HCT116 (cell line): ENCODE measurements at regions not wholly inside any gene's neighbourhood (a gene's known extent, or its start where the extent isn't known, plus 50 kb on each side); places are given as distances from the start of the nearest gene placed in this dataset.

Source experiments
- ATAC-seq: fragments of 200-7000 bp; cut with Tn5 transposase; 2 replicates; pipeline ENCODE4 v1.9.1; 2020; ENCODE audit warnings: mild to moderate bottlenecking, moderate library complexity
- BruUV-seq: library from RNA; stranded (reverse); fragments of 400-500 nt; replicated peaks from 2 replicates; lab custom pipeline; 2021; lab: Mats Ljungman, UMichigan
- CTCF ChIA-PET: fragments of 300-600 bp; sonication (Branson Sonifier 250); formaldehyde crosslinking; loops from one replicate; lab custom pipeline; 2021; ENCODE audit warnings: antibody characterized with exemption; lab: Charles Lee
- POLR2A ChIA-PET: fragments of 300-600, 350-600 bp; sonication (Branson Sonifier 250); formaldehyde crosslinking; loops from one replicate; lab custom pipeline; 2021; ENCODE audit warnings: antibody characterized with exemption; lab: Charles Lee
- RAD21 ChIA-PET, 2 experiments: fragments of 300-600 bp; sonication (Branson Sonifier 250); formaldehyde crosslinking; loops; one replicate each; lab custom pipeline; 2023; ENCODE audit warnings: low total read pairs in 2 of 2; ENCODE audit not compliant: uncharacterized antibody in 2 of 2, unreplicated experiment in 2 of 2, low non-redundant PET in 1 of 2; lab: Charles Lee
- DNase-seq: peaks from one replicate; pipeline ENCODE4 v3.0.0-alpha.2; 2010; ENCODE audit warnings: low read depth, low spot score
- H2AFZ ChIP-seq: fragments of 200-600 bp; shearing (Covaris generic), sonication (generic); 2 replicates; pipeline ENCODE4 v1.6.1; 2017; ENCODE audit warnings: low read depth, mixed run types, mixed read lengths, antibody characterized with exemption, low read length; ENCODE audit not compliant: poor library complexity, severe bottlenecking
- H3K27ac ChIP-seq: 2 replicates; pipeline ENCODE4 v1.5.1; 2012; ENCODE audit warnings: low read depth, low read length
- H3K27me3 ChIP-seq: fragments of 200-600 bp; sonication (generic); 2 replicates; pipeline ENCODE4 v1.6.1; 2016; ENCODE audit warnings: mixed run types, low read length, mixed read lengths; ENCODE audit not compliant: insufficient read depth
- H3K36me3 ChIP-seq, 2 experiments: fragments of 200-500 bp in 1 of 2; fragments of 200-600 bp in 1 of 2; sonication (Bioruptor generic) in 1 of 2; sonication (generic) in 1 of 2; 2 replicates each; pipeline versions ENCODE4 v1.5.1 to v1.6.1; 2014 to 2016; ENCODE audit warnings: low read length in 2 of 2, inconsistent platforms in 1 of 2, mixed read lengths in 1 of 2, mixed run types in 1 of 2; ENCODE audit not compliant: insufficient read depth in 2 of 2, control insufficient read depth in 1 of 2
- H3K4me1 ChIP-seq, 2 experiments: fragments of 200-600 bp in 1 of 2; sonication (generic) in 1 of 2; 2 replicates each; pipeline versions ENCODE4 v1.5.1 to v1.6.1; 2012 to 2017; ENCODE audit warnings: low read length in 2 of 2, inconsistent platforms in 1 of 2, mild to moderate bottlenecking in 1 of 2, mixed read lengths in 1 of 2, mixed run types in 1 of 2, moderate library complexity in 1 of 2; ENCODE audit not compliant: insufficient read depth in 2 of 2, control insufficient read depth in 1 of 2
- H3K4me2 ChIP-seq: fragments of 200-600 bp; sonication (generic); 2 replicates; pipeline ENCODE4 v1.6.1; 2017; ENCODE audit warnings: mixed run types, low read length, mixed read lengths
- H3K4me3 ChIP-seq, 2 experiments: fragments of 200-600 bp in 1 of 2; sonication (generic) in 1 of 2; replicated peaks in 1 of 2; 2 replicates each; pipeline ENCODE4 v1.5.1; 2011 to 2016; ENCODE audit warnings: low read length in 2 of 2, control low read depth in 1 of 2, low read depth in 1 of 2, mild to moderate bottlenecking in 1 of 2, mixed read lengths in 1 of 2, mixed run types in 1 of 2
- H3K79me2 ChIP-seq: fragments of 200-600 bp; sonication (generic); 2 replicates; pipeline ENCODE4 v1.6.1; 2017; ENCODE audit warnings: mild to moderate bottlenecking, mixed run types, low read length, moderate library complexity, mixed read lengths; ENCODE audit not compliant: insufficient read depth
- H3K9ac ChIP-seq: fragments of 200-600 bp; sonication (generic); 2 replicates; pipeline ENCODE4 v1.6.1; 2016; ENCODE audit warnings: low read length, mixed read lengths
- H3K9me2 ChIP-seq: fragments of 200-600 bp; sonication (generic), shearing (Covaris generic); 2 replicates; pipeline ENCODE4 v1.6.1; 2017; ENCODE audit warnings: mixed run types, mild to moderate bottlenecking, moderate library complexity; ENCODE audit not compliant: insufficient read depth
- H3K9me3 ChIP-seq, 2 experiments: fragments of 200-500 bp in 1 of 2; fragments of 200-600 bp in 1 of 2; sonication (Bioruptor generic) in 1 of 2; sonication (generic) in 1 of 2; 2 replicates each; pipeline ENCODE4 v1.6.1; 2014 to 2017; ENCODE audit warnings: low read length in 2 of 2, mixed read lengths in 2 of 2, inconsistent platforms in 1 of 2, low read depth in 1 of 2, mild to moderate bottlenecking in 1 of 2, mixed run types in 1 of 2, moderate library complexity in 1 of 2; ENCODE audit not compliant: control insufficient read depth in 1 of 2, insufficient read depth in 1 of 2
- H4K20me1 ChIP-seq: fragments of 200-600 bp; sonication (generic), shearing (Covaris generic); 2 replicates; pipeline ENCODE4 v1.6.1; 2017; ENCODE audit warnings: mixed run types, mild to moderate bottlenecking, moderate library complexity; ENCODE audit not compliant: insufficient read depth
- CBX3 ChIP-seq: IDR thresholded peaks from 2 replicates; pipeline ENCODE4 v1.6.1; 2012; ENCODE audit warnings: low read depth
- EGR1 ChIP-seq: IDR thresholded peaks from 2 replicates; pipeline ENCODE4 v1.6.1; 2012; ENCODE audit warnings: low read depth
- ELF1 ChIP-seq: IDR thresholded peaks from 2 replicates; pipeline ENCODE4 v1.6.1; 2012; ENCODE audit warnings: low read depth, borderline replicate concordance
- FOSL1 ChIP-seq: IDR thresholded peaks from 2 replicates; pipeline ENCODE4 v1.6.1; 2012; ENCODE audit warnings: low read depth
- JUND ChIP-seq: IDR thresholded peaks from 2 replicates; pipeline ENCODE4 v1.6.1; 2012
- MAX ChIP-seq: IDR thresholded peaks from 2 replicates; pipeline ENCODE4 v1.6.1; 2012
- REST ChIP-seq: IDR thresholded peaks from 2 replicates; pipeline ENCODE4 v1.6.1; 2012; ENCODE audit warnings: low read depth
- intact Hi-C: fragments of 100-400 bp; cut with micrococcal nuclease; formaldehyde crosslinking; loops from 2 replicates; pipeline ENCODE4 v1.10.0; 2022

DNA sequence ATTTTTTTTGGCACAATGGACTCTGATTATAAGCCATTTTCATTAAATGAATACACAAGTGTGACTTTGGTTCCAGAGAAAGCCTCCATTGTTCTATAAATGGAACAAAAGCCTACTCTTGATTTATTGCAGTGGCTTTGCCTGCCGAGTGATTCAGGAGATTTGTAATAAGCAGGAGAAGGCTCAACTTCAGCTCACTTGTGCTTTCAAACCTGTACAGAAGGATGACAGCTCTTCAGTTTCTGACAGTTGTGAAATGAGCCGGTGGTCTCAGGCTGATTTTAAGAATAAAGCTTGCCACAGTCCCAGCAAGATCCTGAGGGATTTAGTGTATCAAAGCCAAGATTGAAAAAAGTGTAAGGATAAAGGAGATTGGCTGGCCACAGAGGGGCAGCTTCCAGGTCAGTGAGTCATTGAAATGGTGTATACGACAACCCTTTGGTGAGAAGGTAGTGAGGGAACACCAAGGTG, 438.8 kb upstream of the TGFBR2 start:
- RAD21 ChIA-PET, result no interaction called here
- H3K27ac ChIP-seq, result peak overlapping the region; percentile 52
- H3K4me1 ChIP-seq, result peaks cover 10 to 28% of the 10 kb centered on the region in 2 experiments; a peak in 2 of 4 replicates
- intact Hi-C loops, result no loop called here
- ATAC-seq (peak; percentile 93), DNase-seq (peak; percentile 63)
- peak overlapping the region; percentile 69 for H3K4me2 ChIP-seq
- H3K9me3 ChIP-seq, result peaks cover 0 to 7% of the 10 kb centered on the region in 2 experiments; a peak in 1 of 4 replicates
- H3K4me3 ChIP-seq, result peak overlapping the region in 1 of 2 experiments; percentile 31; a peak in 2 of 4 replicates
- CTCF ChIA-PET, result interaction anchor here (1.2 to 2.7 kb wide), 3 partner anchors 31 to 125 kb away, joined by 4 to 11 read pairs (median 6); no protein-coding TSS in a partner anchor
- peak overlapping the region; percentile 16 for H3K9ac ChIP-seq
- H3K36me3 ChIP-seq, result no peaks in the 10 kb centered on the region
- peak overlapping the region; percentile 79 for H2AFZ ChIP-seq
- POLR2A ChIA-PET, result interaction anchor here (1.0 to 1.5 kb wide), 2 partner anchors 8 to 9 kb away, joined by 3 to 5 read pairs; no protein-coding TSS in a partner anchor
- TF ChIP-seq ELF1, result no peak
- TF ChIP-seq EGR1, result no peak
- TF ChIP-seq REST, result no peak
- TF ChIP-seq MAX, result no peak
- peak; percentile 53 for TF ChIP-seq JUND
- TF ChIP-seq FOSL1, result peak; percentile 54
- peak; percentile 49 for TF ChIP-seq CBX3
- no peaks in the 10 kb centered on the region for H3K79me2 ChIP-seq
- no peaks in the 10 kb centered on the region for H4K20me1 ChIP-seq
- no peaks in the 10 kb centered on the region for H3K9me2 ChIP-seq
- BruUV-seq, result no TSS peak
- H3K27me3 ChIP-seq, result no peaks in the 10 kb centered on the region
